ENCODE measurements at regions not wholly inside any gene's neighbourhood (a gene's known extent, or its start where the extent isn't known, plus 50 kb on each side); places are given as distances from the start of the nearest gene placed in this dataset.
"Not testable (repeated sequence)": the region's sequence is repeated elsewhere in the genome, so short reads cannot be mapped to it uniquely, and the experiment has no call there.

- DNase-seq = no peak
These were observed 208.3 kb upstream of the NBEA start for GRCh38 chr13:34733721-34734120.

DNA sequence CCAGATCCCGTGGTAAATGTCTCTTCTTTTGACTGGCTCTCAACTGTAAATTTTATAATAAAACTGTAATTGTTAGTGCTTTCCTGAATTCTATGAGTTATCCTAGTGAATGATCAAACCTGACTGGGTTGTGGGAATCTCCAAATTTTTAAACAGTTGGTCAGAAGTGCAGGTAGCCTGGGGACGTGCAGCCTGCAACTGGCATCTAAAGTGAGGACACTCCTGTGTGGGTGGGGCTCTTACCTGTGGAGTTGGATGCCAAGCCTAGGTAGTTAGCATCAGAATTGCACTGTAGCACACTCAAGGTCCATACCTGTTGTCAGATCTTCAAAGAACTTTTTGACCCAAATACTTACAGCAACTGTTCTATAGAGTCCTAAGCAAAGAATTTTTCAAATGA is 207.1 kb upstream of the NBEA start:
- DNase-seq = no peak

DNA sequence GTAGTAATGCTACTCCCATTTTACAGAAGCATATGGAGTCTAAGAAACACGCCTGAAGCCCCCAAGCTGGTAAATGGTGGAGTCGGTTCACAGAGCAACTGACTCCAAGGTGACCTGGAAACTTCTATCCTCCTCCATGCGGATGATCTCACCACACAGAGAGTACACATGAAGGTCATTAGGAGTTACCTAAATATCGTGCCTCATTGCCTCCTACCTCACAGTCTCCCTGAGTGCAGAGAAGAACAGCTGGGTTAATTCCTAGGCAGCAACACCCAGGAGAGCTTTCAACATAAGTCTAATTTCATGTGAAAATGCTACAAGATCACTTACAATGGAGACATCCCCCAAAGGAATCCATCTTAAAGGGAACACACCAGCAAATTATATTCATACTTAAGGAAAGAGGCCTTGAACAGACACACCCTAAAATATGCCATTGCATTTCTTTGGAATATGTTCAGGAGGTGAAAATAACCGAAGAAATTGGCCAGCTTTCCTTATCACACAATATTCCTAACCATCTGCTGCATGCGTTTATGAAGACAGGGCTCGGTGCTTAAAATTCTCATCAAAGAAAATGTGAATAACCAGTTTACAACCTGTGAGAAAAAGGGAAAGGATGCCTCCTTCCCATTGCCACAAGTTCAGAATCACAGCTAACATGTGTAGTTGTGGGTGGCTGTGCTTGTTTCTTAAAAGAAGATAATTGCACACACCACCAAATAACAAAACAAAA is 203.6 kb upstream of the NBEA start:
- no peak for DNase-seq

GRCh38 chr13:34747056-34747455 is 195.0 kb upstream of the NBEA start:
- not testable (repeated sequence) for DNase-seq

DNA sequence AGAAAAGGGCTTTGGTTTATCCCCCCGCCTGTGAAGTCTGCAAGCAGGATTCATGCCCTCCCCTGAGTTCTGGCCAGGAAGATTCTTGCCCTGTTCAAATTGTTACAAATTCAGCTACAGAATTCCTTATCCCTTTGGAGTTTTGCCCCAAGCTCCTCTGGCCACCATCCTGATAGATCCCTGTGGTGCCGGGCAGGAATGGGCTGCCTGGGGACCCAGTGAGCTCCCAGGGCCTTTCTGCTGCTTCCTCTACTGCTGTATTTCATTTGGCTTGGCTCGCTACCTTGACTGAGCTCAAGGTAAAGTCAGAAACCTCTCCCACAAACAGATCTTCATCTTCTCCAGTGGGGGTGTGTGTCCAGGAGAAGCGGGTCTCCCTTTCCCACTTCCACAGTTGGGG is 194.6 kb upstream of the NBEA start:
- DNase-seq = no peak

- no peak for DNase-seq
These were observed 194.0 kb upstream of the NBEA start for GRCh38 chr13:34748073-34748472.

DNA sequence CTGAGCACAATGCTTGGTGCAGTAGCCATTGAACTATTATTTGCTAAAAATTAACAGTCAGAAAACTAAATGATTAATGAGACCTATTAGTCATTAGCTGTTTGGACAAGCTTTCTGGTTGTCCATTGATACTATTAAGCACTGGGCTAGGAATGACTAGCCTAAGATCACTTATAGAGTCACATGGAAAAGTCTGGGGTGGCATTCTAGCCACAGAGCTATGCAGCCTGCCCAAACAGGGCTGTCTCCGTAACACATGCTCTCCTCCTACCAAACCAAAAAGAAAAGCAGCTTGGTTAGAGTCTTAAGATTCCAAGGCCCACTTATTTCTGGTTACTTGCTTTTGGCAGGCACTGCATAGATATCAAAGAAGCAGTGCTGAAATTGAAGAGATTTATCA is 193.5 kb upstream of the NBEA start:
- no peak for DNase-seq

DNA sequence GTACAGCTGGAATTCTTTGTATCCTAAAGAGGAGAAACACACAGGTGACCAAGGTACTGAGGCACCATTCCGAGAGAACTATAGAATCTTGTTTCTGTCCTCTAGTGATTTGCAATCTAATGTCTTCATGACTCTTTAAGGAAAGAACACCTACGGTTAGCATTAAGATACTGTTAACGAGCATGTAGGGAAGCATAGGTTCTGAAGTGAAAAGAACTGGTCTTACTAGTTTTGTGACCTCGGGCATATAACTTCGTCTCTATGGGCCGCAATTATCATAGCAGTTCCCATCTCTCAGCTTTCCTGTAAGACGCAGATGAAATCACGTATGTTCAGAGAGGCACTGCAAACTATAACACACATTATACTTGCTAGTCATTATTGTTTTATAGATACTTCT is 193.0 kb upstream of the NBEA start:
- no peak for DNase-seq

DNA sequence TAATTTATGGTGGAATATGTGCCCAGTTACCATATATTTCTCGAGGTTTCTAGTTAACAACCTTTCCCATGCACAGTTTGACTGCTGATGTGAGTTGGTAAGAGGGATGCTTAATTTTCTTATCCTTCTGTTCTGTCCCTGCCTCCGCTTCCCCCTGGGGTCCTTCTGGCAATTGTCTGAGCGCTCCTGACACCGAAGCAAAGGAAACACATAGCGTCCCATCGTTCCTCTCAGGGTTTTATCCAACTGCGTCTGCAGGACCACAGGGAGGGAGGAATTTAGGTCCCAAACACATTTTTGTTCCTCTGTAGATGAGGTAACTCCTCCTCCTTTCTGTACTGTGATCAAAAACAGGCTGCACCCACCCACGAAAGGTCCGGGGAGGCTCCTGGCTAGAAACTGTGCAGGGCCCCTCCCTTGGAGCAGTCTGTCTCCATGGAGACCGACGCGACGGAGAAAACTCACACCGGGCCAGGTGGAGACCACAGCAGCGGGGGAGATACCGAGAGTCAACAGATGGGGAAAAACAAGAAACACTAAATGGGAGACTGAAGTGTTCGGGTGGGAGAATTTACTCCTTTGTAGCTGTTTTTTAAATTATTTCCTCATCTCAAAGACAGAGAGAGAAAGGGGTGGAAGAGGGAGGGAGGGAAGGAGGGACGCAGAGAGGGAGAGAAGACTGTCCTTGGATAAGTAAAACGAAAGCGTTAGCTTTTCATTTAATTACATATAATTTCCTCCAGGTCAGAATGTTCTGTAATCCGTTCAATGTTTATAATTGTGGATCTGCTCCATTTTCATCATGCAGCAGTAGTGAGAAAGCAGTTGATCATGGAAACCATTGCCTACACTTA is 191.8 kb upstream of the NBEA start:
- DNase-seq = no peak

DNA sequence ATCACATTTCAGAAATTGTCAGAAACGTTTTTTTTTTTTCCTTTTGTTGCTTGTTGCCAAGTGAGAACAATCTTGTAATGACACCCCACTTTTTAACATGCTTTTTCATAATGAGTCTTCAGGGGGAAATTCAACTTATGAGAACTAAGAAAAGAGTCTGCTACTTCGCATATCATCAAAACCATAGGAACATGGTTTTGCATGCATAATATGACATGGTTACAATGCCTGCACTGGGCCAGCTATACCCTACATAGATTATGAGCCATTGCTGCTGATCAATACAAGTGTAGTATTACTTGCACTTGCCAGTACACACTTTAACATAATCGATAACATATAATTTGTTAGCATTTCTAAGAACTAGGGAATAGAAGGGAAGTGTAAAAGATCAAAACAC is 191.0 kb upstream of the NBEA start:
- no peak for DNase-seq

GRCh38 chr13:34751492-34751891 is 190.6 kb upstream of the NBEA start:
- no peak for DNase-seq

DNA sequence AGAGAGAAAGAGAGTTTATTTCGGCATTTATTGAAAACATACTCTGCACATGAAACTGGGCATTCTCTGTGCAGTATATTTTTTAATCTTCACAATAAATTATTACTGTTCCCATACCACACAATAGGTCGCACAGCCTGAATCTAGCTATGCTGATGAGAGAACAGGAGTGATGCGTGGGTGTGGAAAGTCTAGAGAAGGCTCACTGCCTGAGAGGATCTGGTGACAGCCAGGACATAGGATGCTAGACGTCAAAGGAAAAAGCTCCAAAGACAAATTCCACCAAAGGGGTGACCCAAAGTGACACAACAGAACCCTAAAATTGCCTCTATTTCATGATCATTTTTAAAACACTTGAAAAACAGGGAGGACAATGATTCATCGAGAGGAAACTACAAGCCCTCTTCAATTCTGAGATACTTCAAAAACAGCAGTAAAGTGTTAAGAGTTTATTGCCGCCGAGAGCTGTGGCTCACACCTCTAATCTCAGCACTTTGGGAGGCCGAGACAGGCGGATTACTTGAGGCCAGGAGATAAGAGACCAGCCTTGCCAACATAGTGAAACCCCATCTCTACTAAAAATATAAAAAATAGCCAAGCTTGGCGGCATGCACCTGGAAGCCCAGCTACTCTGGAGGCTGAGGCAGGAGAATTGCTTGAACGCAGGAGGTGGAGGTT is 189.6 kb upstream of the NBEA start:
- no peak for DNase-seq

DNA sequence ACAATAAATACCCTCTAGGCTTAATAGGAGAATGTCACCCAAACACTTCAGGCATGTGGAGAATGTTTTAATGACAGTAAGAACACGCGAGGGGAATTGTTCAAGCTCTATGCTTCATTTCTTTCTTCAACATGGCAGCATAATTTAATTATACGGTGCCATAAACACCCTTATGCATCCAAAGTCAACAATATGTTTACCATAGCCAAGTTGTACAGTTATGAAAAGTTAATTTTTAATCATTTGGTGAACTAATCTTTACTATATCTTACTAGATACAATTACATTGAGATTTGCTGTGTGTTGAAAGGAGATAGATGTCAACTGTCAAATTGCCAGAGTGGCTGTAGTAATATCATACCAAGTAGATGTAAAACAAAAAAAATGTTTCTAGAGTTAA is 185.9 kb upstream of the NBEA start:
- DNase-seq = no peak

GRCh38 chr13:34756572-34756971 is 185.5 kb upstream of the NBEA start:
- no peak for DNase-seq

GRCh38 chr13:34757441-34757840 is 184.6 kb upstream of the NBEA start:
- no peak for DNase-seq

GRCh38 chr13:34758628-34759027 is 183.4 kb upstream of the NBEA start:
- DNase-seq = no peak

- DNase-seq = no peak
These were observed 179.8 kb upstream of the NBEA start for GRCh38 chr13:34762312-34762711.

DNA sequence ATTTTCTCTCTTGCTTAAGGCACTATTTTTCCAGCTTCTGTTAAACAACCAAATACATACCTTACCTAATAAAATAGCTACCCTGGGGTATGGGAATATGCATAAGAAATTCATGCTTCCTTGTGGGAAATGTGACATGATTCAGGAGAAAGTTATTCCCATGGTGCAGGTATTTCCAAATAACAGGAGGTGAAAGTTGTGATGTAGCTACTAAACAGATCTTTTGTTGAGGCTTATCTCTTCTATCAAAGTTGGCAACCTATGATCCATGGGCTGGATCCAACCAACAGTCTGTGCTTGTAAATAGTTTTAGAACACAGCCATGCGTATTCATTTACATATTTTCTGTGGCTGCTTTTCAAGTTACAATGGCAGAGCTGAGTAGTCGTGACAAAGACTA is 177.8 kb upstream of the NBEA start:
- DNase-seq = no peak

DNA sequence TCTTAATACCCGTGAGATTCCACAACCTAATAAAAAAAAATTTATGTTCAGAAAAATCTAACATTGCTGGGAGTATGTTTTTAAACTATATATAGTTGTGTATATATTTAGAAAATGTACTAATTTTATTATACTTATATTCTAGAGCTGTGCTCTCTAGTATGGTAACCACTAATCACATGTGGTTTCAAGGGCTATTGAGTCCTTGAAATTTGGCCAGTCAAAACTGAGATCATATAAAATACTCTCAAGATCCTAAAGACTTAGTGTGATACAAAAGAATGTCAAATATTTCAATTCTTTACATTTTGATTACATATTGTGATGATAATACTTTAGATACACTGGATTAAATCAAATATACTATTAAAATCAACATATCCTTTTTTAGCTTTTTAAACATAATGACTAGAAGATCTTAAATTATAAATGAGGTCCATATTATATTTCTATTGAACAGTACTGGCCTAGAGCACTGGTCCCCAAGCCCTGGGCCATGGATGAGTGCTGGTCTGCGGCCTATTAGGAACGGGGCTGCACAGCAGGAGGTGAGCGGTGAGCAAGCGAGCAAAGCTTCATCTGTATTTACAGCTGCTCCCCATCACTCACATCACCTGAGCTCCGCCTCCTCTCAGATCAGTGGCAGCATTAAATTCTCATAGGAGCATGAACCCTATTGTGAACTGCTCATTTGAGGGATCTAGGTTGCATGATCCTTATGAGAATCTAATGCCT is 176.5 kb upstream of the NBEA start:
- DNase-seq = no peak

GRCh38 chr13:34767778-34768177 is 174.3 kb upstream of the NBEA start:
- DNase-seq = no peak

DNA sequence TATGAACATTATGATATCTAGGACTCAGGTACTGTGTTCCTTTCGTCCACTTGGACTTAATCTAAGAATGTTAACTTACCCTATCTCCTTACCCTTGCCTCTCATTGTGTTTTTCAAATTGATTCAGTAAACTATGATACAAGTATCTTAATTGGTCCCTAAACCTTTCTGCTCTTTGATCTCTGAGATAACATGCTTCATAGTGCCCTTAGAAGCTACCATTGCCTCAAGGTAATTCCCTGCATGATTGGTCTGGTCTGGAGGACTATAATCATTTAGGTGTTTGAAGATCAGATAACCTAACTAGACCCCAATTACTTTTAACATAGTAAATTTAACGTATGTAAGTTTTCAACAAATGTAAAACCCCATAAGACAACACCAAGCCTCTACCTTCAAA is 169.9 kb upstream of the NBEA start:
- no peak for DNase-seq

DNA sequence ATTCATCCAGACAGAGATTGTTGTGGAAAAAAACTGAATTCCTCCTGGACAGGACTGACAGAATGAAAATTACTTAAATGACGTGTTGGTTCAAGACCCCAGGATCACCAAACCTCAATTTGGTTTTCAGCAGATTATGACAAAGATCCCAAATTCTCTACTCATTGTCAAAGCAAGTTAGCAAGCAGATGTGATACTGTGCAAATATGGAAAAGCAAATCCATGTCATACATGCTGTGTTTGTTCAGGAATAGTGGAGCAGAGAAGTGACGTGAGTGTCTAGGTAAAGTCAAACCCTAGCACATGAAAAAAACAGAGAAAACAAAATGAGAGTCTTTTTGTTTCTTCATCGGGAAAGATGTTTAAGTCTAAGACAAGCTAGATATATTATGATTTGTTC is 169.2 kb upstream of the NBEA start:
- DNase-seq = no peak

DNA sequence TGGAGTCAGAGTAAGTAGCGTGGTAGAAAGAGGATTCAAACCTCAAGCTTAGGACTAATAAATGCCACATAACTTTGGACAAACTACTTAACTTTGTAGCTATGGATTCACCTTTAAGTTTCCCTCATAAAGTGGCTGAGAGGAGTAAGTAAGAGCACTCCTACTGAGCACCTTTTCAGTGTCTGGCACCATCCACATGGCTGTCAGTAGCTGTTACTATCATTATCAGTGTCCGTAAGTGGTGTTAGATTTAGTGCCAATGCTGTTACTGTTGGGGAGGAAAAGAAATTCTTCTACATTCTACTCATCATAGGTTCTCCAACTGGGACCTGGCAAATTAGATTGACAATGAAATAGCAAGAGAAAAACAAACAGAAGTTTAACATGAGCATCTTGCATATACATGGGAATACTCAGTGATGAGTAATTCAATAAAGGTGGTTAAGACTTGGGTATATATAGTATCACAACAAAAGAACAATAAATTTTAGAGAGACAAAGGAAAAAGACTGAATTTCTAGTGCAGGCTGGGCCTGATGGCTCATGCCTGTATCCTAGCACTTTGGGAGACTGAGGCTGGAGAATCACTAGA is 165.6 kb upstream of the NBEA start:
- no peak for DNase-seq
